Hematopoietic multipotent progenitor cell treated with erythropoietin and hydrocortisone succinate and interleukin-3 and kit ligand, for 6 days (in vitro differentiated cells): ENCODE measurements at regions not wholly inside any gene's neighbourhood (a gene's known extent, or its start where the extent isn't known, plus 50 kb on each side); places are given as distances from the start of the nearest gene placed in this dataset.

Source experiments
- DNase-seq: peaks from one replicate; pipeline ENCODE4 v3.0.0-alpha.2; 2015

GRCh38 chr4:36394352-36394903 lies 113.0 kb downstream of the DTHD1 start:
- no peak for DNase-seq

DNA sequence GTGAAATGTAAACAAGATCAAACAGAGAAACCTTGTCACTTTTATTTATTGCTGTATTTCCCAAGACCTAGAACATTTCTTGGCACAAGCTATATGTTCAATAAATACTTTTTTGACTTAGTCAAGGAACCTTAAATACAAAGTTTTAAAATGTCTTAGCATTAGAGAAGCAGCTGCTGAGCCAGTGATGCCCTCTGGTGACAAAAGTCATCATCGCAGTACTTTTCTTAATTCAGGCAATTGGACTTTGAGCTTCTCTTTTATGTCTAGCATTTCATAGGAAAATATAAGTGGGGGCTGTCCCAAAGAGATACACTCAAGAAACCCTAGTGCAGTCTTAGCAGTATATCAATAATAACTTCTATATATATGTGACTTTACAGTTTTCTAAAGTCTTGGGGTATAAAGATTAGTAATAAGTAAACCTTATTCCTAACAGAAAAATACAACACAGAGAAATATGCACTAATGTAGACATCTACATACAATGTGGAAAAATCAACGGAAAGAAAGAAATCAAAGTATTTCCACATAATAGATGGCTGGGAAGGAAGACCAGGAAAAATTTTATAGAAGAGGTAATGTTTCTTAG lies 118.4 kb downstream of the DTHD1 start:
- peak; percentile 54 for DNase-seq

DNA sequence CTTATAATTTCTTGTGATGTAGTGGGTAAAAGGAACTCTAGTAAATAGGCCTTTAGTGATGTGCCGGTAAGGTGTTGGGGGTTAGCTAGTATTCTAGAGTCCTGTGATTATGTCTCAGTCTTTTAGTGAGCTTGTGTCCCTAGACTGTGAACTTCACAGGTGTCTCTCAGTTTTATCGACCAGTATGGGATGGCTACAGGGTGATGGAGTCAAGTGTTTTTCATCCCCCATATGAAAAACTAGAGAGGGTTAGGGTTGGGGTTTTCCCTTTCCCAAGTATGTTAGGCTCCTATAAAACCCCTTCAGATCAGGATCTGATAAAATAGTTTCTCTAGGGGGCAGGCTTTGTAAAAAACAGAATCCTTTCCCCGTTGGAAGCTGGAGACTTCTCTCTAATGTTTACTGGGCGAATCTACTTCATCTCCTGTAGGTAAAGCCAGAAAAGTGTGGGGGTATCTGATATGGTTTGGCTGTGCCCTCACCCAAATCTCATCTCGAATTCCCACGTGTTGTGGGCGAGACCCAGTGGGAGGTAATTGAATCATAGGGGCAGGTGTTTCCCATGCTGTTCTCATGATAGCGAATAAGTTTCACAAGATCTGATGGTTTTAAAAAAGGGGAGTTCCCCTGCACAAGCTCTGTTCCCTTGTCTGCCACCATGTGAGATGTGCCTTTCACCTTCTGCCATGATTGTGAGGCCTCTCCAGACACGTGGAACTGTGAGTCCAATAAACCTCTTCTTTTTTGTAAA lies 120.8 kb downstream of the DTHD1 start:
- DNase-seq, result no peak

DNA sequence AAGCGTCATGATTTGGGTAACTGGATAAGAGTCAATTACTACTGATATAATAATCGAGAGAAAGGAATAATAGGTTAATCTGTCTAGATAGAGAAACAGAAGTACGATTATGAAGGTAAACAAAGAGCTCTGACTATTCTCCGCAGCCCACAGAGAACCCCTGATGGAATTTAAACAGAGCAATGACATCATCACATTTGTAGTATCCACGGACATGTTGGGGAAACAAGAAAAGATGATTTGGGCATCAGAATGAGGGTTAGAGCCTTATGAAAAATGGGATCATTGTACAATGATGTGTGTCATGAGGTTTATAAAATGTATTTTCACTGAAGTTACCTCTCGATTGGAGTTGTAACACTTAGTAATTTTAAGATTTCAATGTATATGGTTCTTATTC lies 129.9 kb downstream of the DTHD1 start:
- no peak for DNase-seq

DNA sequence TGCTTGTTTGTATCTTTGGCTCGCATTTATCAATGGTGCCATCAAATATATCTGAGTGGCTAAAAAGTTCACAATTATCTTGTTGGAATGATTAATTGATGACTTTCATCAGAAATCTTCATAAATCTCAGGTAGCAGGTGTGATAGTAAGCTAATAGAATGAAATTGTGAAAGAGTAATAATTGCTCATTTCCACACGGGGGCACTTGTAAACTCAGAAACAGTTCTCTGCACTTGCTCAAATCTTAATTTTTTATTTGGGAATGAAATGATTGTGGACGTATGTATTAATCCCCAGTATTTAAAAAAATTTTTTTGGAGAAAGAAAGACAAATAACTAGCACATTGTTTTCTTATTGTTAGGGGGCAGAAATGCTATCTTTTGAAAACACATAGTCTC lies 132.8 kb downstream of the DTHD1 start:
- no peak for DNase-seq

DNA sequence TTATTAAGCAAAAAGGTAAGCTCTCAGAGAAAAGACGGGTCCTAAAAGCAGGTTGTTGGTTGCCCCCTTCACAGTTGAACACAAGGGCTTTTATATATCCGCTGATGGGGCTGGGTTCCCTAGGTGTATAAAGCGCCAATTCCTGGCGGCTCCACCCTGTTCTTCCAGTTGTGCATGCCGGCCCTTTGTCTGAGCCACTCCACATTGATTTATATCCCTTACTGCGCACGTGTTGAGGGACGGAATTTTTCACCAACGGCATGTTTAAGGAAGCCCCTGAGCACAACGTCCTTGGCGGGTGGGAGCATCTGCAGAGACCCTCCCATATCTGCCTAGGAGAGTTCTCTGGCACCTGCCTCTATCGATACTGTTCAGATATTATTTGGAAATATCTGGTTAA lies 135.7 kb downstream of the DTHD1 start:
- DNase-seq, result no peak

DNA sequence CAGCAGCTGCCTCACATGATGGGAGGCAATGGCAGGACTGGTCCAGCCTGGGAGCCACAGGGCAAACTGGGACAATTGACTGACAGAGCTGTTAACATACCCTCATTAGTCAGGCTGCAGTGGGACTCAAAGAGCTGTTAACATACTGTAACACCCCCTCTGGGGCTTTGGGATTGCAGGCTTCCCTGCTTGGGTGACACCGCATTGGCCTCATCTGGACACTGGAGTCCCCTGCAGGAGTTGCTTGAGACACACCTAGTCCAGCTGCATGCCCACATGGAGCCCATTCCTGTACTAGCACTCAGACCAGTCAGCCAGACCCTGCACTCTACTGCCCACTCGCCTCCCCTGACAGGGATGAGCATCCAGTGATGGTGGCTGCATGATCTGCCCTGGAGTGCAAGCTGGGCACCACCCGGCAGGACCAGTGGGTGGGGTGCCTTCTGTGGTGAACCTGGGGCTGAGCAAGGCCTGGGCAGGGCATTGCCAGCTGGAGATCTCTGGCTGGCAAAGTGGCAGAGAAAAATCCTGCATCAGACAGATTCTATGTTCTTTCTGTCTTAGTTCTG lies 138.8 kb downstream of the DTHD1 start:
- DNase-seq, result no peak

DNA sequence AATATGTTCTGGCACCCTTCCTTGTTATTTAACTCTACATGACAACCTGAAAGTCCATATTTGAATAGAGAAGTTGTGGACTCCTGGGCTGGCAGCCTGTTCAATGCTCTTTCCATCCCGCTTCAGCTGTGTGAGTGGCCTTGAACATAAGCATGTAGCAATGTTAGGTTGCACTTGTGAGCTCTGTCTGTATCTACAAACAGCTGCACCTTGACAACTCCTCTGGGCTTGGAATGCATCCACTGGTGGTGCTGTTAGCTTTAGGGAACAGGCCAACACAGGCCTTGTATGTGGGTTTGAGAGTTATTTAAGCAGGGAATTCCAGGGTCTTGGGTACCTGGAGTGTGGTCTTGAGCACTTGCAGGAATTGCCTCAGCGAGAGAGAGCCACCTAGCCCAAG lies 141.2 kb downstream of the DTHD1 start:
- DNase-seq, result no peak

DNA sequence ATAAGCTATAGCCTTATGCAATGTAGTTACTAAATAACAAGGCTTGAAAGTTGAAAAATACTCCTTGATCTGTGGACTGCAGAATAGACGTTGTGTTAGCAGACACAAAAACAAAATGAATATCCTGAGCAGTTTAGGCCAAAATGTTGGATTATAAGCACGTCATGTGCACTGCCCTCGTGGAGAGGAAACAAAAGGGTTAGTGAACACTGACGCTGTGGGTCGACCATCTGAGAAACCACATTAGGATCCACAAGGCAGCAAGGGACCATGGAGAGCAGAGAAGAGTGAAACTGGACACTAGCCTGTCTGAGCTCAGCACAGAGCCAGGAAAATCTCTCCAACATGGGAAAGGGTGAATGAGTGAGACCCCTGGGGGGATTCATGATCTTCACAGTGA lies 145.3 kb downstream of the DTHD1 start:
- DNase-seq, result no peak

DNA sequence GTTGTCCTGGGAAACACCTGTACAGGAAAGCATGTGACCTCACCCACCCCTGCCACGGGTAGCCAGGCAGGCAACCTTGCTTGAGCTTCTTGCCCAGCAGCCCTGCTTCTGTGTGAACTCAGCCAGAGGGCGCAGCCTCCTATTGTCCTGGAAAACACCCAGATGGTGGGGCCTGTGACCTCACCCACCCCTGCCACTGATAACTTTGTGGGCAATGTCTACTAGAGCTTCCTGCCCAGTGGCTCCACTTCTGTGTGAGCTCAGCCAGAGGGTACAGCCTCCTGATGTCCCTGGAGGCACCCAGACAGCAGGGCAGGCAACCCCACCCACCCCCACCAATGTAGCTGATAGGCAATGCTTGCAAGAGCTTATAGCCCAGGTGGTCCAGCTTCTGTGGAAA lies 146.3 kb downstream of the DTHD1 start:
- no peak for DNase-seq

DNA sequence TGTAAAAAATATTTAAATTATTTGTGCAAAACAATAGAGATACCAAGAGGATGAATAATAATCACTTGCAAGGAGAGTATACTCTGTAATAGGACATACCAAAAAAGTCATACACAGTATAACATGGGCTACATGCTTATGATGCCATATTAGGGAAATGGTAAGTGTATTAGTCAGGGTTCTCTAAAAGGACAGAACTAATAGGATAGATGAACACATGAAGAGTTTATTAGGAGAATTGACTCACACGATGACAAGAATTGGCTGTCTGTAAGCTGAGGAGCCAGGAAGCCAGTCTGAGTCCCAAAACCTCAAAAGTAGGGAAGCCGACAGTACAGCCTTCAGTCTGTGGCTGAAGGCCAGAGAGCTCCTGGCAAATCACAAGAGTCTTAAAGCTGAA lies 151.2 kb downstream of the DTHD1 start:
- DNase-seq, result no peak

DNA sequence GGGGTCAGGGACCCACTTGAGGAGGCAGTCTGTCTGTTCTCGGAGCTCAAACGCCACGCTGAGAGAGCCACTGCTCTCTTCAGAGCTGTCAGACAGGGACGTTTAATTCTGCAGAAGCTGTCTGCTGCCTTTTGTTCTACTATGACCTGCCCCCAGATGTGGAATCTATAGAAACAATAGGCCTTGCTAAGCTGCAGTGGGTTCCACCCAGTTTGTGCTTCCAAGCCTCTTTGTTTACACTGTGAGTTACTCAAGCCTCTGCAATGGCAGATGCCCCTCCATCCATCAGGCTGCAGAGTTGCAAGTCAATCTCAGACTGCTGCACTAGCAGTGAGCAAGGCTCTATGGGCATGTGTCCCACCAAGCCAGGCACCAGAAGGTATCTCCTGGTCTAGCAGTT lies 158.1 kb downstream of the DTHD1 start:
- no peak for DNase-seq

DNA sequence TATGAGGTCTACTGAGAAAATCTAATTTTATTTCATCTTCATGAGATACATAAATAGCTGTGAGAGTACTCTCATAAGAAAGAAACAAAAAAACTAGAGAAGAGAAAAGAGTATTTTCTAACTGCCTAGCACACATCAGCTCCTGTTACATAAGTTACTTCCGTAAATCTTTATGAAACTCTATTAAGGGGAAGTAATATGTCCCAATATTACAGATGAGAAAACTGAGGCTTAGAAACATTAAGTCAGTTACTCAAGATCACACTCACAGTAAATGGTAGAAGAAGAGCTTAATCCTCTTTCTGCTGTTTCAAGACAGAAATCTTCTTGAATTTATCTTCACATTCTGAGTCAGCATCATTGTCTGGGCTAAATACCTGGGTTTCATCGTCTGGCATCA lies 164.1 kb downstream of the DTHD1 start:
- no peak for DNase-seq

GRCh38 chr4:36446275-36446674 lies 164.9 kb downstream of the DTHD1 start:
- DNase-seq, result no peak

- DNase-seq, result no peak
Observed at GRCh38 chr4:36461344-36461743, 179.9 kb downstream of the DTHD1 start.

GRCh38 chr4:36467670-36468069 lies 186.3 kb downstream of the DTHD1 start:
- no peak for DNase-seq

DNA sequence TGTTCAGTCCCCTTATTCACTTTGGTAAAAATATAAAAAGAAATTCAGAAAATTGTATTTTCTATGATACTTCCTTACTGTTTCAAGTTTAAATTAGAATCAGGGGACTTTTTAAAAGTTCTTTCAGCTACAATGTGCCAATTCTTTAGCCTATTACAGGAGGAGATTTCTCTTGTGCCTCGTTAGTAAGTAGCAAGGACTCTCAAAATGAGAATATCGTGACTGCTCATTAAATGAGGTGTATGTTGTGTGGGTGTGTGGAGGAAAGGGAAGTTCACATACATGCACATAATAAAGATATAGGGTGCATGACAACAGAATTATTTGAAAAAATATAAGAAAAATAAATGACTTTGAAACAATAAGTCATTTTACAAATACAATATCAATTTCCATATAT lies 190.5 kb downstream of the DTHD1 start:
- DNase-seq, result no peak

- no peak for DNase-seq
Observed at GRCh38 chr4:36476135-36476534, 194.7 kb downstream of the DTHD1 start.

GRCh38 chr4:36477861-36478260 lies 196.4 kb downstream of the DTHD1 start:
- DNase-seq, result no peak

GRCh38 chr4:36485885-36486284 lies 204.5 kb downstream of the DTHD1 start:
- DNase-seq, result no peak

GRCh38 chr4:36489798-36490197 lies 208.4 kb downstream of the DTHD1 start:
- no peak for DNase-seq

DNA sequence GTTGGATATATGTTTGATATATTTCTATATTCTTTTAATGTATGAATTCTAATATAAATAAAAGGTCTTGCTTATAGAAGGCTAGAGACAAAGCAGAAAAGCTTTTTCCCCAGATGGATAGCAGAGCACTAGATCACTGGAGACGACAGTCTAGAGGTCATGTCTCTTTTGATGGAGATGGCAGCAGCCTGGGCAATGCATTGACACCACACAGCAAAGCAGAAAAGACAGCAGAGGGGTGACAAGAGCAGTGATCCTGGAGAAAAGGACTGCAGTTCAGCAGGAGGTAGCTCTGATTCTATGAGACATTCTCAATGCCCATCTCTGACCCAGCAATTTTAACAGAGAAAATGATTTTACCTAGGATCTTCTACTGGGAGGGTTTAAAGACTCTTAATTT lies 210.6 kb downstream of the DTHD1 start:
- DNase-seq, result no peak

GRCh38 chr4:36492590-36492989 lies 211.2 kb downstream of the DTHD1 start:
- no peak for DNase-seq

GRCh38 chr4:36493251-36493650 lies 211.8 kb downstream of the DTHD1 start:
- no peak for DNase-seq
